Esophagus muscularis mucosa (tissue), 4 donors: ENCODE measurements at regions not wholly inside any gene's neighbourhood (a gene's known extent, or its start where the extent isn't known, plus 50 kb on each side); places are given as distances from the start of the nearest gene placed in this dataset.

Source experiments
- DNase-seq: peaks from one replicate; pipeline ENCODE4 v3.0.0-alpha.2; 2017; ENCODE audit errors: extremely low spot score
- H3K27ac ChIP-seq, 4 donors: fragments of 200-600 bp; sonication (generic); replicated peaks in 1 of 4; 1 replicate in 3 of 4; 2 replicates in 1 of 4; pipeline ENCODE4 v1.5.1; 2016 to 2019; ENCODE audit warnings: mild to moderate bottlenecking in 1 of 4
- H3K27me3 ChIP-seq, 4 donors: fragments of 200-600 bp; sonication (generic); one replicate each; pipeline versions ENCODE4 v1.5.1 to v1.6.0; 2016 to 2019
- H3K36me3 ChIP-seq, 4 donors: fragments of 200-600 bp; sonication (generic); one replicate each; pipeline ENCODE4 v1.5.1; 2016 to 2019
- H3K4me1 ChIP-seq, 4 donors: fragments of 200-600 bp; sonication (generic); one replicate each; pipeline ENCODE4 v1.5.1; 2016 to 2019
- H3K4me3 ChIP-seq, 4 donors: fragments of 200-600 bp; sonication (generic); 1 replicate in 2 of 4; 2 replicates in 2 of 4; pipeline ENCODE4 v1.5.1; 2016 to 2019; ENCODE audit warnings: mild to moderate bottlenecking in 4 of 4, moderate library complexity in 1 of 4
- H3K9me3 ChIP-seq, 4 donors: fragments of 200-600 bp; sonication (generic); 1 replicate in 3 of 4; 2 replicates in 1 of 4; pipeline ENCODE4 v1.5.1; 2016 to 2019
- CTCF ChIP-seq, 3 experiments: fragments of 200-600 bp in 2 of 3; fragments of 450-650 bp in 1 of 3; sonication (generic) in 2 of 3; IDR thresholded peaks; one replicate each; pipeline ENCODE4 v1.5.1; 2017 to 2019; ENCODE audit warnings: antibody characterized with exemption in 3 of 3, mild to moderate bottlenecking in 2 of 3, moderate library complexity in 1 of 3
- EP300 ChIP-seq: sonication (generic); formaldehyde crosslinking; IDR thresholded peaks from one replicate; pipeline ENCODE4 v1.6.1; 2017; ENCODE audit warnings: antibody characterized with exemption
- POLR2A ChIP-seq: fragments of 450-650 bp; IDR thresholded peaks from one replicate; pipeline ENCODE4 v1.6.1; 2017; ENCODE audit warnings: antibody characterized with exemption, moderate library complexity, mild to moderate bottlenecking, low read depth
- POLR2AphosphoS5 ChIP-seq, 2 donors: sonication (generic); formaldehyde crosslinking; IDR thresholded peaks; one replicate each; pipeline ENCODE4 v1.6.1; 2017; ENCODE audit warnings: antibody characterized with exemption in 2 of 2
- WGBS: methylation state at CpG from one replicate; pipeline ENCODE4 v1.1.5; 2018; 5-methylcytosine and 5-hydroxymethylcytosine counted together
- intact Hi-C: fragments of 100-400 bp; cut with DNase I; formaldehyde crosslinking; loops from one replicate; pipeline ENCODE4 v1.15.1; 2023

DNA sequence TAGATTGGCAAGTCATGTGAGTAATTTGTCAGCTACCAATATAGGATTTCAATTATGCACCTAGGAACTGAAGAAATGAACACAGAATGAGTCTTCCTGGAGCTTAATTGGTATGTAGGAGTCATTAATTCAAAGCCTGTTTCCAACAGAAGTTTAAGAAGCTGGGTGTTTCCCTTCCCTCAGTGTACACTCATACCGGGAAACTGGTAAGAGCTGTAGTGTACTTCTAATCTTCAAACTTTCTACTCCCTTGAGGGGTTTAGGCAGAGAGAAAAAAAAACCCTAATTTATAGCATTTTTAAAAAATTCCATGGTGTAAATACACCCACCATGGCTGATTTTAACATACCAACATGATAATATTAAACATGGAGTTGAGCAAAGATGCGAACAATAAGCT, 665.7 kb upstream of the SLITRK5 start:
- H3K4me3 ChIP-seq = no peak overlapping the region
- intact Hi-C loops = no loop called here
- no peaks in the 10 kb centered on the region for H3K4me1 ChIP-seq
- no peaks in the 10 kb centered on the region for H3K27me3 ChIP-seq
- 90% methylated on average over 2 of the region's 2 CpGs for WGBS
- no peak for TF ChIP-seq POLR2AphosphoS5 (IDR thresholded peaks at IDR 0.05)
- TF ChIP-seq POLR2A = no peak
- no peak for TF ChIP-seq CTCF (IDR thresholded peaks at IDR 0.05)
- no peak for TF ChIP-seq EP300
- DNase-seq = no peak
- H3K27ac ChIP-seq = no peak overlapping the region
- no peaks in the 10 kb centered on the region for H3K9me3 ChIP-seq
- no peaks in the 10 kb centered on the region for H3K36me3 ChIP-seq

- TF ChIP-seq EP300 = no peak
- TF ChIP-seq POLR2A = no peak
- no peak for TF ChIP-seq CTCF (IDR thresholded peaks at IDR 0.05)
- no peak for TF ChIP-seq POLR2AphosphoS5 (IDR thresholded peaks at IDR 0.05)
- H3K4me3 ChIP-seq = no peak overlapping the region
- H3K27me3 ChIP-seq = no peaks in the 10 kb centered on the region
- intact Hi-C loops = no loop called here
- DNase-seq = no peak
- no peaks in the 10 kb centered on the region for H3K9me3 ChIP-seq
- no peaks in the 10 kb centered on the region for H3K4me1 ChIP-seq
- H3K27ac ChIP-seq = no peak overlapping the region
- H3K36me3 ChIP-seq = no peaks in the 10 kb centered on the region
- 69% methylated on average over 7 of the region's 7 CpGs for WGBS
Observed at GRCh38 chr13:87035526-87035925, 635.6 kb upstream of the SLITRK5 start.

DNA sequence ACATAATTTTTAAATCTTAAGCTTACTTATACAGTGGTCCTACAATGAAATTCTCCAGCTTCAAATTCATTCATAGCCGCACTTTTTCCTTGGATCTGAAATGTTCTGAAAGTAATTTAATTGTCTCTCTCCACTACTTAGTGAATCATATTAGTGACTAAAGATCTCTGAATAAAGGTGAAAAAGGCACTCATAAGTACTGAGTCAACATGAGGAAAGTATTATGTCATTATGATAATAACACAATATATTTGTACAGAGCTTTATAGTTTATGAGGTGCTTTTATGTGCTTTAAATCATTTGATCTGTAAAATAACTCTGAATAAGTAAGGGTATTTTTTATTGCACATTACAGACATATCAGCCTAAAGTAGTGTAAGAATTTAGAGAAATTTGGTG, 628.2 kb upstream of the SLITRK5 start:
- no peak overlapping the region for H3K4me3 ChIP-seq

DNA sequence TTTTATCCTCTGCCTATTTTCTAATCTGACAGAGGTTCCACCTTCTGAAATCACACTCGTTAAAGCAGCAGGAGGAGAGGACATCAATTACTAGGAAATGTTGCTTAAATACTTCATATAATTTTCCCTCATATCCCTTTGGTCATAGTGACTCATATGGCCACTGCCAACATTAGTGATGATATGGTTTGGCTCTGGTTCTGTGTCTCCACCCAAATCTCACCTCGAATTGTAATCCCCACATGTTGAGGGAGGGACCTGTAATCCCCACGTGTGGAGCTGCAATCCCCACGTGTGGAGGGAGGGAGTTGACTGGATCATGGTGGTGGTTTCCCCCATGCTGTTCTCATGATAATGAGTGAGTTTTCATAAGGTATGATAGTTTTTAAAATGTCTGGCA, 618.4 kb upstream of the SLITRK5 start:
- 47% methylated on average over 4 of the region's 4 CpGs for WGBS
- H3K27ac ChIP-seq = no peak overlapping the region
- no peaks in the 10 kb centered on the region for H3K27me3 ChIP-seq
- H3K4me3 ChIP-seq = no peak overlapping the region
- DNase-seq = no peak
- no peaks in the 10 kb centered on the region for H3K9me3 ChIP-seq
- TF ChIP-seq POLR2AphosphoS5 (IDR thresholded peaks at IDR 0.05) (no peak), EP300 (no peak), CTCF (IDR thresholded peaks at IDR 0.05) (no peak), POLR2A (no peak)
- no peaks in the 10 kb centered on the region for H3K36me3 ChIP-seq
- intact Hi-C loops = no loop called here
- H3K4me1 ChIP-seq = no peaks in the 10 kb centered on the region

More for the DNA sequence above, 628.2 kb upstream of the SLITRK5 start:
- intact Hi-C loops = no loop called here
- Histone ChIP-seq H3K27ac (no peak overlapping the region), H3K36me3 (no peaks in the 10 kb centered on the region), H3K27me3 (no peaks in the 10 kb centered on the region), H3K9me3 (no peaks in the 10 kb centered on the region), H3K4me1 (no peaks in the 10 kb centered on the region)
- WGBS = 83% methylated on average over 1 of the region's 1 CpG
- DNase-seq = no peak
- TF ChIP-seq POLR2A (no peak), CTCF (IDR thresholded peaks at IDR 0.05) (no peak), EP300 (no peak), POLR2AphosphoS5 (IDR thresholded peaks at IDR 0.05) (no peak)

DNA sequence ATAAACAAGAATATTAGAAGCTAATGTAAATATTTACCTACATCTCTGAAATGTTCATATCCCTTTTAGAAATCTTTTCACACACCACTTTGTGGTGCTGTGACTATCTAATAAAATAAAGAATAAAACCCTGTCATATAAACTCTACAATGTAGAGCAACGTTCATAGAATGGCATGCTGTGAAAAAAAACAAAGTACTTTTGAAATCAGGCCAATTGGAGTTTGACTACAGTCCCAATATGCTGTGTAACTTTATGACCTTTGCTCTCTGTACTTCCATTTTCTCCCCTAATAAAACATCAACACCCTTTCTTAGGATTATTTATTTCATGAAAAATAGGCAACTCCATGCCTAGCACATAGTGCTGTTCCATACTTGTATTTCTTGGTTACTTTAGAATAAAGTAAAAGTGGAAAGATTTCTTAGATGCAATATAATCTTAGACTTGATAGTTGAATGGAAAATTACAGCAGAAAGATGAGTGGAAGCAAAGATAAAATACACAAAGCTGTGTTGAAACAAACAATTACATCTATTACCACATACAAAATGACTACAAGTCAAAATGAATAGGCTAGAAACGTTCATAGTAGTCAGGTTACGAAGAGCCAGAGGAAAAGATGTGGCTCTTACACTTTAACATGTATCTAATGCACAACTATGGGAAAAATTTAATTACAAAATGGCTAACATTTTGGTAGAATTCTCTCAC, 613.2 kb upstream of the SLITRK5 start:
- intact Hi-C loops = no loop called here
- WGBS = 47% methylated on average over 3 of the region's 3 CpGs
- Histone ChIP-seq H3K4me3 (no peak overlapping the region), H3K4me1 (no peaks in the 10 kb centered on the region), H3K36me3 (no peaks in the 10 kb centered on the region), H3K9me3 (no peaks in the 10 kb centered on the region), H3K27ac (no peak overlapping the region), H3K27me3 (no peaks in the 10 kb centered on the region)
- no peak for TF ChIP-seq POLR2A
- no peak for TF ChIP-seq POLR2AphosphoS5 (IDR thresholded peaks at IDR 0.05)
- TF ChIP-seq EP300 = no peak
- TF ChIP-seq CTCF (IDR thresholded peaks at IDR 0.05) = no peak
- DNase-seq = no peak
